AG09319 (cell line): ENCODE measurements at regions not wholly inside any gene's neighbourhood (a gene's known extent, or its start where the extent isn't known, plus 50 kb on each side); places are given as distances from the start of the nearest gene placed in this dataset.

Experiments used
- DNase-seq: peaks from one replicate; pipeline ENCODE4 v3.0.0-alpha.2; 2010; ENCODE audit warnings: low read depth; ENCODE audit errors: extremely low read depth
- CTCF ChIP-seq: IDR thresholded peaks from 2 replicates; pipeline ENCODE4 v1.5.1; 2011; ENCODE audit warnings: low read depth, mild to moderate bottlenecking, inconsistent platforms, low read length, moderate library complexity

- no peak for DNase-seq
Measured at GRCh38 chr1:168396940-168397684, 116.4 kb downstream of the TBX19 start.

GRCh38 chr1:168396508-168396907 lies 115.8 kb downstream of the TBX19 start:
- DNase-seq: no peak
- no peak for TF ChIP-seq CTCF

More at GRCh38 chr1:168396940-168397684, 116.4 kb downstream of the TBX19 start:
- TF ChIP-seq CTCF: no peak

- no peak for TF ChIP-seq CTCF
- no peak for DNase-seq
Measured at GRCh38 chr1:168394858-168395257, 114.2 kb downstream of the TBX19 start.

GRCh38 chr1:168392958-168393549 lies 112.4 kb downstream of the TBX19 start:
- no peak for TF ChIP-seq CTCF
- no peak for DNase-seq

- DNase-seq: no peak
- no peak for TF ChIP-seq CTCF
Measured at GRCh38 chr1:168391851-168392681, 111.4 kb downstream of the TBX19 start.

GRCh38 chr1:168390271-168390670 lies 109.6 kb downstream of the TBX19 start:
- DNase-seq: no peak
- no peak for TF ChIP-seq CTCF
